HEK293 (cell line): ENCODE measurements at regions not wholly inside any gene's neighbourhood (a gene's known extent, or its start where the extent isn't known, plus 50 kb on each side); places are given as distances from the start of the nearest gene placed in this dataset.
A peak's percentile ranks its signal among the peaks of the same experiment; 100 is the strongest.

ENCODE experiments used
- CTCF ChIA-PET: fragments of 350-600 bp; formaldehyde crosslinking; extraction: SDS; loops from one replicate; lab custom pipeline; 2021; ENCODE audit warnings: antibody characterized with exemption; lab: Yijun Ruan, JAX
- POLR2A ChIA-PET: fragments of 300-600 bp; formaldehyde crosslinking; extraction: SDS; loops from one replicate; lab custom pipeline; 2020; ENCODE audit warnings: antibody characterized with exemption, inconsistent platforms; lab: Yijun Ruan, JAX
- H3K27ac ChIP-seq: fragments of 200-500 bp; sonication (Bioruptor generic); 2 replicates; pipeline ENCODE4 v1.5.1; 2014; ENCODE audit warnings: low read depth, low read length, control low read depth, inconsistent platforms; ENCODE audit errors: extremely low read depth
- H3K36me3 ChIP-seq, 2 experiments: fragments of 200-500 bp in 1 of 2; sonication (Bioruptor generic) in 1 of 2; 1 replicate in 1 of 2; 2 replicates in 1 of 2; pipeline ENCODE4 v1.5.1; 2014 to 2017; ENCODE audit warnings: inconsistent platforms in 2 of 2, low read length in 2 of 2; ENCODE audit not compliant: control insufficient read depth in 2 of 2, insufficient read depth in 1 of 2
- H3K4me1 ChIP-seq: fragments of 200-500 bp; sonication (Bioruptor generic); 2 replicates; pipeline ENCODE4 v1.5.1; 2014; ENCODE audit warnings: mild to moderate bottlenecking, low read length, inconsistent platforms; ENCODE audit not compliant: control insufficient read depth, insufficient read depth
- H3K4me3 ChIP-seq: 2 replicates; pipeline ENCODE4 v1.5.1; 2011; ENCODE audit warnings: low read depth, mild to moderate bottlenecking, control low read depth, low read length, moderate library complexity
- H3K9me3 ChIP-seq: fragments of 200-500 bp; sonication (Bioruptor generic); 2 replicates; pipeline ENCODE4 v1.5.1; 2014; ENCODE audit warnings: low read depth, low read length, inconsistent platforms; ENCODE audit not compliant: control insufficient read depth, insufficient read depth
- GLI4 ChIP-seq: fragments of 450-650 bp; formaldehyde crosslinking; IDR thresholded peaks from 2 replicates; pipeline ENCODE4 v1.5.1; 2016; ENCODE audit warnings: missing biosample characterization, missing genetic modification characterization
- OSR2 ChIP-seq: fragments of 450-650 bp; formaldehyde crosslinking; IDR thresholded peaks from 2 replicates; pipeline ENCODE4 v1.5.1; 2016; ENCODE audit warnings: missing biosample characterization, missing genetic modification characterization
- OVOL3 ChIP-seq: fragments of 450-650 bp; formaldehyde crosslinking; IDR thresholded peaks from 2 replicates; pipeline ENCODE4 v1.5.1; 2016; ENCODE audit warnings: missing biosample characterization, missing genetic modification characterization
- ZBTB20 ChIP-seq: fragments of 450-650 bp; formaldehyde crosslinking; IDR thresholded peaks from 2 replicates; pipeline ENCODE4 v1.5.1; 2016; ENCODE audit warnings: missing biosample characterization, missing genetic modification characterization
- ZFP3 ChIP-seq: fragments of 450-650 bp; formaldehyde crosslinking; IDR thresholded peaks from 2 replicates; pipeline ENCODE4 v1.5.1; 2016; ENCODE audit warnings: low read depth, missing biosample characterization, missing genetic modification characterization
- ZNF157 ChIP-seq: fragments of 450-650 bp; formaldehyde crosslinking; IDR thresholded peaks from 2 replicates; pipeline ENCODE4 v1.5.1; 2016; ENCODE audit warnings: missing biosample characterization, missing genetic modification characterization
- ZNF24 ChIP-seq: fragments of 450-650 bp; formaldehyde crosslinking; IDR thresholded peaks from 2 replicates; pipeline ENCODE4 v1.5.1; 2016; ENCODE audit warnings: missing biosample characterization, missing genetic modification characterization
- ZNF366 ChIP-seq: fragments of 450-650 bp; formaldehyde crosslinking; conservative IDR thresholded peaks from 2 replicates; pipeline ENCODE4 v1.5.1; 2016; ENCODE audit warnings: missing biosample characterization, missing genetic modification characterization
- ZNF423 ChIP-seq: fragments of 450-650 bp; formaldehyde crosslinking; IDR thresholded peaks from 2 replicates; pipeline ENCODE4 v1.5.1; 2016; ENCODE audit warnings: missing biosample characterization, missing genetic modification characterization
- ZNF510 ChIP-seq: fragments of 450-650 bp; formaldehyde crosslinking; IDR thresholded peaks from 2 replicates; pipeline ENCODE4 v1.5.1; 2018; ENCODE audit warnings: mild to moderate bottlenecking, missing genetic modification characterization, missing biosample characterization; ENCODE audit not compliant: insufficient replicate concordance
- ZNF768 ChIP-seq: fragments of 450-650 bp; formaldehyde crosslinking; IDR thresholded peaks from 2 replicates; pipeline ENCODE4 v1.5.1; 2018; ENCODE audit warnings: missing biosample characterization, mild to moderate bottlenecking, missing genetic modification characterization
- ZSCAN23 ChIP-seq: fragments of 450-650 bp; formaldehyde crosslinking; IDR thresholded peaks from 2 replicates; pipeline ENCODE4 v1.5.1; 2016; ENCODE audit warnings: missing biosample characterization, missing genetic modification characterization
- TF ChIP-seq, protein P1 (sequence below): fragments of 450-650 bp; formaldehyde crosslinking; IDR thresholded peaks from 2 replicates; pipeline ENCODE4 v1.5.1; 2016; ENCODE audit warnings: missing biosample characterization, missing genetic modification characterization
- TF ChIP-seq, protein P2 (sequence below): fragments of 450-650 bp; IDR thresholded peaks from 2 replicates; pipeline ENCODE4 v1.5.1; 2018; ENCODE audit warnings: missing biosample characterization, mild to moderate bottlenecking, missing genetic modification characterization
- TF ChIP-seq, protein P3 (sequence below): fragments of 450-650 bp; formaldehyde crosslinking; IDR thresholded peaks from 2 replicates; pipeline ENCODE4 v1.5.1; 2016; ENCODE audit warnings: missing biosample characterization, missing genetic modification characterization
- TF ChIP-seq, protein P4 (sequence below): fragments of 450-650 bp; formaldehyde crosslinking; IDR thresholded peaks from 2 replicates; pipeline ENCODE4 v1.5.1; 2016; ENCODE audit warnings: missing biosample characterization, missing genetic modification characterization
- TF ChIP-seq, protein P5 (sequence below): fragments of 450-650 bp; formaldehyde crosslinking; IDR thresholded peaks from 2 replicates; pipeline ENCODE4 v1.5.1; 2016; ENCODE audit warnings: missing biosample characterization, missing genetic modification characterization

DNA sequence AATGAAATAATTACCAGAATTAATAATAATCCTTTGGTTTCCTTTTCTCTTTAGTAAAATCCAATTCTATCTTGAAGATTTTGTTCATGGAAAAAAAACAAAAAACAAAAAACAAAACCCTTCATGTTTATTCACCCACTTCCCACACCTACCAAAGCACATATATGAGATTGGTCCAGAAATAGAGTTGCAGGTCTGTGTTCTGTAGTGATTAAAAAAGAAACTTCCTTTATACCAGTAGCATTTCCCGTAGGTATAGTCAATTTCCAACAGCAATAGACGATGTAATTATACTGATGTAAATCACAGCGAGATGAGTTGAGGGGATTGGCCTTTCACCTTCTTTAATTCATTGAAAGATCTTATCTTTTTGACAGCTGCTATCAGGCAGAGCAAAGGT lies 194.6 kb downstream of the SOX2 start:
- 0 out of 2 replicates have a peak, but pooled peaks have one; percentile 19 for TF ChIP-seq OSR2 (tag by site-specific recombination)
- TF ChIP-seq ZNF423: no peak
- Histone ChIP-seq H3K9me3 (no peaks in the 10 kb centered on the region), H3K4me1 (no peaks in the 10 kb centered on the region), H3K36me3 (no peaks in the 10 kb centered on the region), H3K27ac (no peak overlapping the region), H3K4me3 (no peak overlapping the region)
- ChIA-PET CTCF (no interaction called here), POLR2A (no interaction called here)

DNA sequence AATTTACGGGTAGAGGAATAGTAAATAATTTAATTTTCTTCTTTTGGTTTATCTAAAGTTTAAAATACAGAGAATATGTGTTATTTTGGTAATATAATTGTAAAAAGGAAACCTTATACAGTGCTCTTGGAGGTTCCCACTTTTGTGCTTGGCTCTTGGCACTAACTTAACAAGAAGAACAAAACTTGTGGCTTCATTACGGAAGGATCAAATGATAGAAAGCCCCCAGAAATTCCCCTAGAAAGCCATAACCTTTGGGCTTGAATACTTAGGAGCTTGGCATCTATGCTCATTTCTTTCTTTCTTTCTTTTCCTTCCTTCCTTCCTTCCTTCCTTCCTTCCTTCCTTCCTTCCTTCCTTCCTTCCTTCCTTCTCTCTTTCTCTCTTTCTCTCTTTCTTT lies 197.5 kb downstream of the SOX2 start:
- no peak overlapping the region for H3K4me3 ChIP-seq
- no peaks in the 10 kb centered on the region for H3K36me3 ChIP-seq
- no peak overlapping the region for H3K27ac ChIP-seq
- H3K9me3 ChIP-seq: no peaks in the 10 kb centered on the region
- CTCF ChIA-PET: no interaction called here
- TF ChIP-seq, protein P1, sequence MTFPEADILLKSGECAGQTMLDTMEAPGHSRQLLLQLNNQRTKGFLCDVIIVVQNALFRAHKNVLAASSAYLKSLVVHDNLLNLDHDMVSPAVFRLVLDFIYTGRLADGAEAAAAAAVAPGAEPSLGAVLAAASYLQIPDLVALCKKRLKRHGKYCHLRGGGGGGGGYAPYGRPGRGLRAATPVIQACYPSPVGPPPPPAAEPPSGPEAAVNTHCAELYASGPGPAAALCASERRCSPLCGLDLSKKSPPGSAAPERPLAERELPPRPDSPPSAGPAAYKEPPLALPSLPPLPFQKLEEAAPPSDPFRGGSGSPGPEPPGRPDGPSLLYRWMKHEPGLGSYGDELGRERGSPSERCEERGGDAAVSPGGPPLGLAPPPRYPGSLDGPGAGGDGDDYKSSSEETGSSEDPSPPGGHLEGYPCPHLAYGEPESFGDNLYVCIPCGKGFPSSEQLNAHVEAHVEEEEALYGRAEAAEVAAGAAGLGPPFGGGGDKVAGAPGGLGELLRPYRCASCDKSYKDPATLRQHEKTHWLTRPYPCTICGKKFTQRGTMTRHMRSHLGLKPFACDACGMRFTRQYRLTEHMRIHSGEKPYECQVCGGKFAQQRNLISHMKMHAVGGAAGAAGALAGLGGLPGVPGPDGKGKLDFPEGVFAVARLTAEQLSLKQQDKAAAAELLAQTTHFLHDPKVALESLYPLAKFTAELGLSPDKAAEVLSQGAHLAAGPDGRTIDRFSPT (tag by site-specific recombination): no peak
- TF ChIP-seq ZNF24 (tag by site-specific recombination) (no peak), ZFP3 (no peak), GLI4 (tag by site-specific recombination) (no peak), ZNF366 (tag by site-specific recombination) (peak; percentile 79)
- TF ChIP-seq, all 188 proteins: peak for 1
- POLR2A ChIA-PET: no interaction called here
- no peaks in the 10 kb centered on the region for H3K4me1 ChIP-seq

DNA sequence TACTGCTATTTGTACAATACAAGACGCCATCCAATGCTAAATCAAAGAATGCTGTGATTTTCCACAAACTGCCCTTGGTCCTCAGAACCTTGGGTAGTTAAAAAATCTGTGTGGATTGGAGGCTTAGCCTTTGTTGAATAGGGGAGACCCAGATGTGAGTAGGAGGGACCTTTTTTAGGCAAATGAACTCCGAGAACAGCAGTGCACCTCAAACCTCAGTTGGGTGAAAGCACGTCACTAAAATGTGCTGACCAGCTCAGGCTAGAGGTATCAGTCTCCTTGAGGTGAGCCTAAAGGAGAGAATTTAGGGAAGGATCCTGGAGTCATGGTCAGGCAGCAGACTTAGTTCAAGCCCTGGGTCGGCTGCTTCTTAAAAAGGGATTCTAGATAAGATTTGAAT lies 200.7 kb downstream of the SOX2 start:
- TF ChIP-seq ZNF366 (tag by site-specific recombination): no peak
- TF ChIP-seq, protein P2, sequence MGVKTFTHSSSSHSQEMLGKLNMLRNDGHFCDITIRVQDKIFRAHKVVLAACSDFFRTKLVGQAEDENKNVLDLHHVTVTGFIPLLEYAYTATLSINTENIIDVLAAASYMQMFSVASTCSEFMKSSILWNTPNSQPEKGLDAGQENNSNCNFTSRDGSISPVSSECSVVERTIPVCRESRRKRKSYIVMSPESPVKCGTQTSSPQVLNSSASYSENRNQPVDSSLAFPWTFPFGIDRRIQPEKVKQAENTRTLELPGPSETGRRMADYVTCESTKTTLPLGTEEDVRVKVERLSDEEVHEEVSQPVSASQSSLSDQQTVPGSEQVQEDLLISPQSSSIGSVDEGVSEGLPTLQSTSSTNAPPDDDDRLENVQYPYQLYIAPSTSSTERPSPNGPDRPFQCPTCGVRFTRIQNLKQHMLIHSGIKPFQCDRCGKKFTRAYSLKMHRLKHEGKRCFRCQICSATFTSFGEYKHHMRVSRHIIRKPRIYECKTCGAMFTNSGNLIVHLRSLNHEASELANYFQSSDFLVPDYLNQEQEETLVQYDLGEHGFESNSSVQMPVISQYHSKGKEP (tag by site-specific recombination): no peak
- no peak for TF ChIP-seq ZNF157
- no peak for TF ChIP-seq OSR2 (tag by site-specific recombination)
- TF ChIP-seq, protein P3, sequence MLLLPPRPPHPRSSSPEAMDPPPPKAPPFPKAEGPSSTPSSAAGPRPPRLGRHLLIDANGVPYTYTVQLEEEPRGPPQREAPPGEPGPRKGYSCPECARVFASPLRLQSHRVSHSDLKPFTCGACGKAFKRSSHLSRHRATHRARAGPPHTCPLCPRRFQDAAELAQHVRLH: no peak
- TF ChIP-seq ZNF768 (tag by site-specific recombination): no peak
- ChIA-PET CTCF (no interaction called here), POLR2A (no interaction called here)
- no peaks in the 10 kb centered on the region for H3K9me3 ChIP-seq
- no peak overlapping the region for H3K27ac ChIP-seq
- no peak overlapping the region for H3K4me3 ChIP-seq
- no peaks in the 10 kb centered on the region for H3K4me1 ChIP-seq
- H3K36me3 ChIP-seq: no peaks in the 10 kb centered on the region

DNA sequence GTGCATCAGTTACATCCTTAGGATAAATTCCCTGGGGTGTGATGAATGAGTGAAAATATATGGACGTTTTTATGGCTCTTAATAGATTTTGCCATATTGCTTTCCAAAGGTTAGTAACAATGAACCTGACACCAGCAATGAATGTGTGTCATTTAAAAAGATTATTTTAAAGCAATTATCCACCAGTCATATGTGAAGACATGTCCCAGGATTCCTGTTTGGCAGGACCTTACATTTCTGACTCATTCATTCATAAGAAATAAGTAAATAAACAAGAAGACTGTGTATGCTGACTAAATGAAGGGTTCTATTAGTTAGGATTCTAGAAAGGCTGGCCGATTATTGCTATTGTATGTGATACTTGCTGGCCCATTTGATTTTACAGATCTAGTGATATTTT lies 201.5 kb downstream of the SOX2 start:
- Histone ChIP-seq H3K4me3 (no peak overlapping the region), H3K4me1 (no peaks in the 10 kb centered on the region), H3K27ac (no peak overlapping the region), H3K9me3 (no peaks in the 10 kb centered on the region), H3K36me3 (no peaks in the 10 kb centered on the region)
- ChIA-PET POLR2A (no interaction called here), CTCF (no interaction called here)
- TF ChIP-seq ZSCAN23 (no peak), ZBTB20 (no peak), OVOL3 (tag by site-specific recombination) (no peak), OSR2 (tag by site-specific recombination) (no peak), ZNF510 (tag by site-specific recombination) (no peak)
- TF ChIP-seq, protein P4, sequence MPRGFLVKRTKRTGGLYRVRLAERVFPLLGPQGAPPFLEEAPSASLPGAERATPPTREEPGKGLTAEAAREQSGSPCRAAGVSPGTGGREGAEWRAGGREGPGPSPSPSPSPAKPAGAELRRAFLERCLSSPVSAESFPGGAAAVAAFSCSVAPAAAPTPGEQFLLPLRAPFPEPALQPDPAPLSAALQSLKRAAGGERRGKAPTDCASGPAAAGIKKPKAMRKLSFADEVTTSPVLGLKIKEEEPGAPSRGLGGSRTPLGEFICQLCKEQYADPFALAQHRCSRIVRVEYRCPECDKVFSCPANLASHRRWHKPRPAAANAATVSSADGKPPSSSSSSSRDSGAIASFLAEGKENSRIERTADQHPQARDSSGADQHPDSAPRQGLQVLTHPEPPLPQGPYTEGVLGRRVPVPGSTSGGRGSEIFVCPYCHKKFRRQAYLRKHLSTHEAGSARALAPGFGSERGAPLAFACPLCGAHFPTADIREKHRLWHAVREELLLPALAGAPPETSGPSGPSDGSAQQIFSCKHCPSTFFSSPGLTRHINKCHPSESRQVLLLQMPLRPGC (tag by site-specific recombination): peak; percentile 64; the same call in 1 of the 2 replicates
- TF ChIP-seq, protein P5, sequence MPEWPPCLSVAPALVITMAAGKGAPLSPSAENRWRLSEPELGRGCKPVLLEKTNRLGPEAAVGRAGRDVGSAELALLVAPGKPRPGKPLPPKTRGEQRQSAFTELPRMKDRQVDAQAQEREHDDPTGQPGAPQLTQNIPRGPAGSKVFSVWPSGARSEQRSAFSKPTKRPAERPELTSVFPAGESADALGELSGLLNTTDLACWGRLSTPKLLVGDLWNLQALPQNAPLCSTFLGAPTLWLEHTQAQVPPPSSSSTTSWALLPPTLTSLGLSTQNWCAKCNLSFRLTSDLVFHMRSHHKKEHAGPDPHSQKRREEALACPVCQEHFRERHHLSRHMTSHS (tag by site-specific recombination): no peak
- TF ChIP-seq, protein P1 (tag by site-specific recombination): 0 out of 2 replicates have a peak, but pooled peaks have one; percentile 15
